Kidney glomerular epithelial cell (primary cell): ENCODE measurements at regions not wholly inside any gene's neighbourhood (a gene's known extent, or its start where the extent isn't known, plus 50 kb on each side); places are given as distances from the start of the nearest gene placed in this dataset.

Experiments
- DNase-seq: peaks from one replicate; lab custom pipeline; 2025; lab: John Stamatoyannopoulos, UW

GRCh38 chr1:238001818-238002217 lies 111.1 kb upstream of the ZP4 start:
- DNase-seq = no peak

GRCh38 chr1:237999426-238000052 lies 108.8 kb upstream of the ZP4 start:
- no peak for DNase-seq

- no peak for DNase-seq
Observed at GRCh38 chr1:237998581-237998980, 107.9 kb upstream of the ZP4 start.

- DNase-seq = no peak
Observed at GRCh38 chr1:237983496-237983895, 92.8 kb upstream of the ZP4 start.

GRCh38 chr1:237981223-237981622 lies 90.5 kb upstream of the ZP4 start:
- DNase-seq = no peak

- no peak for DNase-seq
Observed at GRCh38 chr1:237976331-237976730, 85.6 kb upstream of the ZP4 start.

DNA sequence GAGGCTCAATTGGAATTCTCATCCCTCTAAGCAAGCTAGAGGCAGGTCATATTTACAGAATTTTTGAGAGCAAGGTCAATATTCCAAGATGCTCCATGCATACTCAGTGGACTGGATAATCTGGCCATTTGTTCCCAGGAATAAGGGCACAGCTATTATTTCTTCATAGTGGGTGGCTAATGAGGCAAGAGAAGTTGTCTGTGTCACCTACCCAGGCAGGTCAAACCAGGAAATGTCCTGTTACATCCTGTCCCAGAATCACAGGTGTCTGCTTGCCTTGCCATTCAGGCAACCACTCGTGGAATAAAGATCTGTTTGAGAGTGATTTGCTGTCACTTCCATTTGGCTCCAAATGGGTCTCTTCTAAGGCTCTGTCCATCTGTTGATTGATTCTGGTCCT lies 85.2 kb upstream of the ZP4 start:
- no peak for DNase-seq

DNA sequence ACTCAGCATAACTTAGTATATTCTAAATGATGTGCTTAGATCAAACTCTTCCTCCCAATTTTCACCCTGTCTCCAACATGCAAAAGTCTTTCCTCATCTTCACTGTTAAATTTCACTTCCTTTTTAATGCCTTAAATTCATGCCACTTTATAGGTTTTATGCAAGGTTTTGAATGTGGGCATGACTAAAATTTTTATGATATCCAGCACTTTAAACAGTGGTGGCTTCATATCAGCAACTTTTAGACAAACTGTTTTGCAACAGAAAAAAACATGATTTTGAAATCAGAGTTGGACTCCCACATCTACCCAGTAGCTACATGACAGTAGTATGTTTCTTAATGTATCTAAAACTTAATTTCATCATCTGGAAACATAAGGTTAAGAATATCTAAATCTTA lies 84.7 kb upstream of the ZP4 start:
- no peak for DNase-seq

- no peak for DNase-seq
Observed at GRCh38 chr1:237972186-237972585, 81.5 kb upstream of the ZP4 start.

GRCh38 chr1:237962985-237963384 lies 72.3 kb upstream of the ZP4 start:
- DNase-seq = no peak

DNA sequence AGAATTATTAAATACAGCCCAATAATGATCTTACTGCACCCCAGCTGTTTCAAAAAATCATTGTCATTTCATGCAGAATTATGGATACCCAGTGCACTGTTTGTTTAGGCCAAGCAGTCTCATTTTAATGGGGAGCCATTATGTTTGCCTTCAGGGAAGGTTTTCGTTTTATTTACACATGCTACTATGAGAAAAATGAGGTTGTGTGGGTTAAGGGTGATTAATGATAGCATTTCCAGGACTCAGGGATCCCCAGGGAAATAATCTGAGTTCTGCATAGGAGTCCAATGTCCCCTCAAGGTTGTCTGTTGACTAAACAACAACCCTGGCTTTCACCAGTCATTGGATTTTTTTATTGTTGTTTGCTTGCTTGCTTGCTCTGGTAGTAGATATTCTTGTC lies 71.0 kb upstream of the ZP4 start:
- DNase-seq = no peak

- DNase-seq = no peak
Observed at GRCh38 chr1:237959838-237960237, 69.1 kb upstream of the ZP4 start.

GRCh38 chr1:237953238-237953637 lies 62.5 kb upstream of the ZP4 start:
- no peak for DNase-seq
